ENCODE measurements at regions not wholly inside any gene's neighbourhood (a gene's known extent, or its start where the extent isn't known, plus 50 kb on each side); places are given as distances from the start of the nearest gene placed in this dataset.
"Not testable (repeated sequence)": the region's sequence is repeated elsewhere in the genome, so short reads cannot be mapped to it uniquely, and the experiment has no call there.

GRCh38 chr1:68767941-68768340 lies 271.1 kb upstream of the DEPDC1 start:
- no peak overlapping the region for H3K27ac ChIP-seq (ENCODE audit: low read depth, low read length, poor library complexity, severe bottlenecking)
- H3K9me3 ChIP-seq (ENCODE audit: low read length), result no peaks in the 10 kb centered on the region
- no peaks in the 10 kb centered on the region for H3K9me2 ChIP-seq (ENCODE audit: low read depth, low read length)
- no peak for TF ChIP-seq CTCF (IDR thresholded peaks at IDR 0.05; ENCODE audit: low read length)
- TF ChIP-seq EZH2 (IDR thresholded peaks at IDR 0.05; ENCODE audit: borderline replicate concordance, low read length), result no peak
- H3K4me2 ChIP-seq (ENCODE audit: low read length), result no peak overlapping the region
- H3K9ac ChIP-seq (ENCODE audit: low read length), result no peak overlapping the region
- H3K4me1 ChIP-seq (ENCODE audit: insufficient read depth, low read length, severe bottlenecking), result no peaks in the 10 kb centered on the region
- no peaks in the 10 kb centered on the region for H3K36me3 ChIP-seq (ENCODE audit: insufficient read depth, low read length)
- H3K27me3 ChIP-seq (ENCODE audit: insufficient read depth, low read length), result no peaks in the 10 kb centered on the region
- H3F3A ChIP-seq (ENCODE audit: insufficient read depth, low read length), result no peaks in the 10 kb centered on the region
- H4K20me1 ChIP-seq (ENCODE audit: insufficient read depth, low read length), result no peaks in the 10 kb centered on the region
- H2AFZ ChIP-seq (ENCODE audit: low read length), result no peak overlapping the region
- no peak overlapping the region for H3K4me3 ChIP-seq (ENCODE audit: low read depth, low read length, poor library complexity, severe bottlenecking)
- no peaks in the 10 kb centered on the region for H3K79me2 ChIP-seq (ENCODE audit: insufficient read depth, low read length)

- no peak overlapping the region for H2AFZ ChIP-seq (ENCODE audit: low read length)
- no peak overlapping the region for H3K9ac ChIP-seq (ENCODE audit: low read length)
- no peaks in the 10 kb centered on the region for H3F3A ChIP-seq (ENCODE audit: insufficient read depth, low read length)
- H3K9me3 ChIP-seq (ENCODE audit: low read length), result no peaks in the 10 kb centered on the region
- H3K4me1 ChIP-seq (ENCODE audit: insufficient read depth, low read length, severe bottlenecking), result no peaks in the 10 kb centered on the region
- TF ChIP-seq CTCF (IDR thresholded peaks at IDR 0.05; ENCODE audit: low read length) (no peak), EZH2 (IDR thresholded peaks at IDR 0.05; ENCODE audit: borderline replicate concordance, low read length) (no peak)
- H3K4me3 ChIP-seq (ENCODE audit: low read depth, low read length, poor library complexity, severe bottlenecking), result no peak overlapping the region
- H3K36me3 ChIP-seq (ENCODE audit: insufficient read depth, low read length), result no peaks in the 10 kb centered on the region
- H3K27ac ChIP-seq (ENCODE audit: low read depth, low read length, poor library complexity, severe bottlenecking), result no peak overlapping the region
- H4K20me1 ChIP-seq (ENCODE audit: insufficient read depth, low read length), result no peaks in the 10 kb centered on the region
- no peaks in the 10 kb centered on the region for H3K79me2 ChIP-seq (ENCODE audit: insufficient read depth, low read length)
- H3K4me2 ChIP-seq (ENCODE audit: low read length), result no peak overlapping the region
- H3K27me3 ChIP-seq (ENCODE audit: insufficient read depth, low read length), result no peaks in the 10 kb centered on the region
- no peaks in the 10 kb centered on the region for H3K9me2 ChIP-seq (ENCODE audit: low read depth, low read length)
Observed at GRCh38 chr1:68770817-68771216, 273.9 kb upstream of the DEPDC1 start.

- TF ChIP-seq CTCF (IDR thresholded peaks at IDR 0.05; ENCODE audit: low read length), result no peak
- TF ChIP-seq EZH2 (IDR thresholded peaks at IDR 0.05; ENCODE audit: borderline replicate concordance, low read length), result no peak
- Histone ChIP-seq H2AFZ (ENCODE audit: low read length) (no peak overlapping the region), H3K36me3 (ENCODE audit: insufficient read depth, low read length) (no peaks in the 10 kb centered on the region), H3F3A (ENCODE audit: insufficient read depth, low read length) (no peaks in the 10 kb centered on the region), H3K9me3 (ENCODE audit: low read length) (no peaks in the 10 kb centered on the region), H3K79me2 (ENCODE audit: insufficient read depth, low read length) (no peaks in the 10 kb centered on the region), H3K9me2 (ENCODE audit: low read depth, low read length) (no peaks in the 10 kb centered on the region), H3K9ac (ENCODE audit: low read length) (no peak overlapping the region), H4K20me1 (ENCODE audit: insufficient read depth, low read length) (no peaks in the 10 kb centered on the region), H3K4me1 (ENCODE audit: insufficient read depth, low read length, severe bottlenecking) (no peaks in the 10 kb centered on the region), H3K27me3 (ENCODE audit: insufficient read depth, low read length) (no peaks in the 10 kb centered on the region), H3K4me3 (ENCODE audit: low read depth, low read length, poor library complexity, severe bottlenecking) (no peak overlapping the region), H3K4me2 (ENCODE audit: low read length) (no peak overlapping the region), H3K27ac (ENCODE audit: low read depth, low read length, poor library complexity, severe bottlenecking) (no peak overlapping the region)
Observed at GRCh38 chr1:68777851-68778250, 281.0 kb upstream of the DEPDC1 start.

GRCh38 chr1:68779841-68780240 lies 283.0 kb upstream of the DEPDC1 start:
- H3K4me1 ChIP-seq (ENCODE audit: insufficient read depth, low read length, severe bottlenecking); H3K4me3 ChIP-seq (ENCODE audit: low read depth, low read length, poor library complexity, severe bottlenecking); H4K20me1 ChIP-seq (ENCODE audit: insufficient read depth, low read length); H3K27me3 ChIP-seq (ENCODE audit: insufficient read depth, low read length); H3K79me2 ChIP-seq (ENCODE audit: insufficient read depth, low read length); H3K27ac ChIP-seq (ENCODE audit: low read depth, low read length, poor library complexity, severe bottlenecking); H3K4me2 ChIP-seq (ENCODE audit: low read length); H3K9me2 ChIP-seq (ENCODE audit: low read depth, low read length); H3K9me3 ChIP-seq (ENCODE audit: low read length); H2AFZ ChIP-seq (ENCODE audit: low read length); H3F3A ChIP-seq (ENCODE audit: insufficient read depth, low read length); H3K9ac ChIP-seq (ENCODE audit: low read length); H3K36me3 ChIP-seq (ENCODE audit: insufficient read depth, low read length): not testable (repeated sequence)
